HG02970 (cell line): ENCODE measurements at regions not wholly inside any gene's neighbourhood (a gene's known extent, or its start where the extent isn't known, plus 50 kb on each side); places are given as distances from the start of the nearest gene placed in this dataset.

Experiments used
- ATAC-seq: cut with Tn5 transposase; IDR thresholded peaks from one replicate; pipeline ENCODE4 v1.9.1; 2021; ENCODE audit warnings: mild to moderate bottlenecking, moderate library complexity, moderate number of reproducible peaks; ENCODE audit not compliant: unreplicated experiment, low FRiP score

DNA sequence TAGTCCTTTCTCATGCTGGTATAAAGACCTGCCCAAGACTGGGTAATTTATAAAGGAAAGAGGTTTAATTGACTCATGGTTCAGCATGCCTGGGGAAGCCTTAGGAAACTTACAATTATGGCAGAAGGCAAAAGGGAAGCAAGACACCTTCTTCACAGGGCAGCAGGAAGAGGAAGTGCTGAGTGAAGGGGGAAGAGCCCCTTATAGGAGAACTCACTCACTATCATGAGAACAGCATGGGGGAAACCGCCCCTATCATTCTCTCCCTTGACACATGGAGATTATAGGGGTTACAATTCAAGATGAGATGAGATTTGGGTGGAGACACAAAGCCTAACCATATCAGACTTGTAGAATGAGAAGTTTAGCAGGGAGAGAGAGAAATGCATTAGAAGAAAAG lies 373.3 kb upstream of the DIAPH2 start:
- ATAC-seq, result no peak

DNA sequence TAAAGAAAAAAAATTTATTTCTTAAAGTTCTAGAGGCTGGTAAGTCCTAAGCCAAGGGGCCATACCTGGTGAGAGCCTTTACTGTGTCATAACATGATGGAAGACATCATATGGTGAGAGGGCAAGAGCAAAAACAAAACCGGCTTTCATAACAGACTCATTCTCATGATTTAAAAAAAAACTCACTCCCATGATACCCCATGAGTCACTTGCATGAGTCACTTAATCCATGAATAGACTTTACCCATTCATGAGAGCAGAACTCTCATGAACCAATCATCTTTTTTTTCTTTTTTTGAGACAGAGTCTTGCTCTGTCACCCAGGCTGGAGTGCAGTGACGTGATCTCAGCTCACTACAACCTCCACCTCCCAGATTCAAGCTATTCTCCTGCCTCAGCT lies 369.7 kb upstream of the DIAPH2 start:
- ATAC-seq, result no peak

DNA sequence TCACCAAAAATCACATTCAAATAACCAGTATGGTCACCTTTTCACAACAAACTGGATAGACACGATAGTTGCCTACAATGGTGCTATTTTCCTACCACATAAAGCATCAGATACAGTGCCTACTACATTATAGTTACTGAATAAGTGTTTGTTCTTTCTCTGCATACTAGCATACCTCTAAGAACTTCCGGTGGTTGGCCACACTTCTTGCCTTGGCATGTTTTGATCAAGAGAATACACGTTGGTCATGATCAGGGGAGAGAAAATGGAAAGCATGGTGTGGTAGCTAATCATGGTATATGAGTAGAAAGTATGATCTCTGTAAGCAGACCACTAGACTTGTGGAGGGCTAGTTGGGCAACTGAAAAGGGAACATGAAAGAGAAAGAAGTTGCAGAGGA lies 322.8 kb upstream of the DIAPH2 start:
- ATAC-seq, result no peak

DNA sequence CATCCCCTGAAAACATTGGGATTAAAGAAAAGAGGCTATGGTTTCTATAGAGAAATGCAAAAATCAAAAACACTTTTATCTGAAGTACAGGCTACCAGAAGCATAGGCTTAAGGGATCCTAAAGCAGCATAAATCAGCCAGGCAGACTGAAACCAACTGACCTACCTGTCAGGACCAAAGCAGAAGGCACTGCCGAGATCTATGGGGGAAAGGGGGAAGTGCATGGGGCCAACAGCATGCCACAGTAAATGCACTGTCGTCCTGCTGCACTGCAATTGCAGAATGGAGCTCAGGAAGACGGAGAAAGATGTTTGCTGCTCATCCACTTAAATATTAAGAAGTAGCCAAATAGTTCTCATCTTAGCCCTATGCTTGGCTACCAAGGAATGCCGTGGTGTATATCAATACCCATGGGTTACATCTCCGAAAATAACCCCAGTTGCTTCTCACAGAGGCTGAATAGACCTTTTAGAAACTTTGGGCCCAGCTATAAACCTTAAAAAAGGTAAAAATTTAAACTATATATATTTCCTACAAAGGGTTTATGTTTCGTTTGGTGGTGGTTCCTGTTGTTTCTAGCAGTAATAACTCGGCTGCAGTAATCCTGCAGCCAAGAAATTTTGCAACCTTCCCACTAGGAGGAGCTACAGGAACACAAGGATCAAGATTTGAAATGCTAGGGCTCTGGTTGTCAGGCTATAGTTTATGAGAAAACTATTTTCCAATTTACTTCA lies 312.2 kb upstream of the DIAPH2 start:
- ATAC-seq, result no peak

- ATAC-seq, result no peak
Observed at GRCh38 chrX:96373047-96373355, 311.6 kb upstream of the DIAPH2 start.

GRCh38 chrX:96376266-96376665 lies 308.4 kb upstream of the DIAPH2 start:
- ATAC-seq, result no peak

- ATAC-seq, result no peak
Observed at GRCh38 chrX:96379951-96380350, 304.7 kb upstream of the DIAPH2 start.

DNA sequence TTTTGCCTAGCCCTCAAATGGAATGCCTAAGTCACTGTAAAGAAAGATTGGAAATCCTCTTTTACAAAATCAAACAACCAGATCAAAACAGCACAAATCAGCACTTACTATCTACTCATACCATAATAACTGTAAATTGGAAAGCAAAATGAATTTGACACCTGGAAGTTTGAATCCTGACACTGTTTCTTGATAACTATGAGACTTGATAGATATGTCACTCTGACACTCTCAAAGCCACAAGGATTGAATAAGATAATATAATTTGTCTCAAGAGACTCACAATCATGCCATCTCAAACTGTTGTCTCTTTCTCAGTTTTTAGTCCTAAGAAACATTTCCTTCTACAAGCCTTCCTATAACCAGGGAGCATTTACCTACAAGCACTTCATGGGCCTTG lies 302.6 kb upstream of the DIAPH2 start:
- ATAC-seq, result no peak

- ATAC-seq, result no peak
Observed at GRCh38 chrX:96383428-96383827, 301.2 kb upstream of the DIAPH2 start.

DNA sequence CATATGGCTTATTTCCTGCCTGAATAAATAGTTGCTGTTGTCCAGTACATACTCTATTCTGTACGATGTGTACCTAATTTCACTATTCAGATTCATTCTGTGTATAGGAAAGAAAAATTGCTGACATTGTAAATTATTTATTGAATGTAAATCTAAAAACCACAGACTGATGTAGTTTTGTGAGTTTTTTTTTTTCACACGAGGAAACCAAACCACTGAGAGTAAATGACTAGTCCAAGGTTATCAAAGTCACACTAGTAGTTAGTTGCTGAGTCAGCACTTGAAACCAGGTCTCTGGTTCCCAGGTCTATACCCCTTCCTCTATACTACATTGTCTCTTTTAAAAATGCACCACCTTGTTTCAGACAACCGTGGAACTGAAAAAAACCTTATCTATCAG lies 298.3 kb upstream of the DIAPH2 start:
- ATAC-seq, result no peak

DNA sequence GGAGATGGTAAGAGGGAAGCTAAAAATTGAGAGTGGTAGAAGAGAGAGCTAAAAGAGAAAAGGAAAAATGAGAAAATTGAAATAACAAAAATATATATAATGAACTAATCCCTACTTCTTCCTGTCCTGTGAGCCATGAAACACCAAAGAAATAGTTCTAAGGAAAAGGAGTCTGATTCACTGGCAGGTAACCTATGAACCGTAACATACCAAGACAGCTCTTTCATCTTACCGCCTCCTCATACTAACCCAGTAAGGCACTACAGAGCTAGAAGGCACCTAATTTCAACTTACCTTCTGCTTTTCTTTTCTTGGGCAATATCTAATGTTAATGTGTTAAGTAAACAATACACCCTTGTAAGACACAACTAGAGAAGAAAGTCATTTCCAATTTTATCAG lies 297.7 kb upstream of the DIAPH2 start:
- ATAC-seq, result no peak

- ATAC-seq, result no peak
Observed at GRCh38 chrX:96387801-96388200, 296.8 kb upstream of the DIAPH2 start.

DNA sequence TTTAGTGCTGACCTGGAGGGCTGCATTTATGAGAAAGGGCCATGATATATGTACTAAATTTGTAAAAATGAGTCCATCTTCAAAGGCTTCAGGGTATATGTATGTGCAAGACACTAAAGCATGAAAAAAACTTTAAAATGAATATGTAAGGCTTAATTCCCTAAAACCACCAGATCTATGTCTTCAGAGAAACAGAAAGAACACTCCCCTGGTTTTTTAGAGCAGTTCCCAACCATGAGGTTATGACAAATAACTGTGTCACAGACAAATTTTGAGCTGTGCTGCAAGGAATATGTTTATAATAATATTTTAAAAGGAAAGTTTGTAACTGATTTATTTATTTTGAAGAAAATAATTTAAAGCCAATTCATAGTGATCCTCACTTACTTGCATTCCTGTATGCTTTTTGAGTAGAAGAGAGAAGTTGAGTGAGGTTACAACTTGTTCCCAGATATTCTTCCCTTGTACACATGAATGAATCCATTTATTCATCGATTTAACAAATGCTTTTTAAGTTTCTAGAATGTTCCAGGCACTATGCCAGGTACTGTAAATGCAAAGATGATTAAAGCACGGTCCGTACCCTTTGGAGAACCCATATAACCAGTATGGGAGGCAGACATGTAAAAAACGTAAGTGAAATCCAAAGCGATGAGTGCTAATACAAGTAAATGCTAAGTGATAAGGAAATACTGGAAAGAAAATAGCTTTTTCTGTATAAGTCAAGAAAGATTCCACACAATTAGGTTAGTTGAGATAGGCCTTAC lies 295.2 kb upstream of the DIAPH2 start:
- no peak for ATAC-seq

GRCh38 chrX:96394598-96394997 lies 290.0 kb upstream of the DIAPH2 start:
- no peak for ATAC-seq

DNA sequence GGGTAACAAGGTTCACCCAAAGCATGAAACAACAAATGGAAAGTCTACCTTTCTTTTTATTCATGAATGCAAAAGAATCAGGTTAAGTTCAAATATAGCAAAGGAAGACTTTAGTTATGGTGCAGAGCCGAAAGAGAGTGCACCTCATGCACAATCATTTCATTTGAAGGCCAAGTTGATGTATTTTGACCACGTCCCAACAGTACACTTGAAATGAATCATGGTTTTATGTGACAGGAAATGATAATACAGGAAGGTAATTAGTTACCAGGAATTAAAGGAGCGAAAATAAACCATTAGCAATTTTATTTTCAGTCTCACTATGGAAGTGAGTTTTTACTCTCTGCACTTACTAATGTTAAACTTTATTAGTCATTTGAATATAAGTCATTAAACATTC lies 281.2 kb upstream of the DIAPH2 start:
- no peak for ATAC-seq

- ATAC-seq, result no peak
Observed at GRCh38 chrX:96405842-96406241, 278.8 kb upstream of the DIAPH2 start.

GRCh38 chrX:96407072-96407471 lies 277.6 kb upstream of the DIAPH2 start:
- no peak for ATAC-seq

DNA sequence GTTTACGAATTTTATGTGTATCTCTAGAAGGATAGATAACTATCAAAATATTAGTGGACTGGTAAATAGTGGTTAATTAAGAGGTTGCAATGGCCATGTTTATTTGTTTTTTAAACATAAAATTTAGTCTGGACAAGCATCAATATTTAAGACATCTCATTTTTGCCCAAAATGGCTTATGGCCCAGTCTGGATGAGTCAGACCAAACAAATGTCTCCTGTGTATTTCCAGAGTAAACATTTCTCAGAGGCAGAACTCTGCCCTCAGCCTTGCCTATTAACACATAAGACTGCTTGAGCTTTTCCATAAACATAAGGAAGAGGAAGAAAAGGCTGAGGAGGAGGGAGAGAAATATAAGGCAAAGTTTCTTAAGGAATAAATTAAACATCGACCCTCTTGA lies 277.1 kb upstream of the DIAPH2 start:
- ATAC-seq, result no peak

GRCh38 chrX:96407981-96408380 lies 276.7 kb upstream of the DIAPH2 start:
- no peak for ATAC-seq

DNA sequence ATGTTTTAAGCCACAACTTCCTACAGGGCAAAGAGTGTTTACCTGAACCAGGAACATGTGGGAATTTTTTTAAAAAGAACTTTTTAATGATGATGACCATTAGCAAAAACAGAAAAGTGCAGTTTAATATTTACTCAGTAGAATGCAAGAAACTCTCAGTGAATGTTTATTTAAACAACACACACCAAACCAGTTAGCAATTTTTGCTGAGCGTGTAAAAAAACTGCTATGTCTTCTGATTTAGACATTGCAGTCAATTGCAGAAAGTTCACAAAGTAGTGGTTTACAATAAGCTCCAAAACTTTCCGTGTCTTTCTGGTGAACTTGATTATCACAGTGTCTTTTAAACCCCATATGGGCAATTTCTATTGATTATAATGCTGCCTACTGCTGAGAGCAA lies 273.7 kb upstream of the DIAPH2 start:
- ATAC-seq, result no peak

DNA sequence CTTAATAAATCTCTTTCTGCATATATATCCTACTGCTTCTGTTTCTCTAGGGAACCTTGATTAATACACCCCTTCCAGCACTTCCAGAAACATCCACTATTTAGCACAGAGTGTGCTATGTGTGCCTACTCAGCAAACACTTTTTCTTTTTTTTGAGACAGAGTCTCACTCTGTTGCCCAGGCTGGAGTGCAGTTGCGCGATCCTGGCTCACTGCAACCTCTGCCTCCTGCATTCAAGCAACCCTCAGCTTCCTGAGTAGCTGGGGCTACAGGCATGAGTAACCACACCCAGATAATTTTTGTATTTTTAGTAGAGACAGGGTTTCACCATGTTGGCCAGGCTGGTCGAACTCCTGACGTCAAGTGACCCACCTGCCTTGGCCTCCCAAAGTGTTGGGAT lies 266.9 kb upstream of the DIAPH2 start:
- no peak for ATAC-seq

DNA sequence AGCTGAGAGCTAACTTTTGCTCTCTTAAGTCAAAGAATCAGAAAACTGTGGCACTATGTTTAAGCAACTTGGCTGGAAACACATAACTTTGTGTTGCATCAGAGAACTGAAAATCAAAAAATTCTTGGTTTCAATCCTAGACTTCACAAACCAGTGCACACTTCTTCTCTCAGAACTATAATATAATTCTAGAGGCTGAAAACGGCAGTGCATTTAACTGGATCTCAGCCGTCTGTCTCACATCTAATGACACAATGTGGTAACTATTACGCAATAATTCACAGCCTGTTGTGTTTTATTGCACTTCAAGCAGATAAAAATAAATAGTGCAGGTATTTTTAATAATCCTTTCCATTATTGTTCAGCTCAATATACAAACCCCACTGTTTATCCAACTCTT lies 260.6 kb upstream of the DIAPH2 start:
- no peak for ATAC-seq
